HG03045 (cell line): ENCODE measurements at regions not wholly inside any gene's neighbourhood (a gene's known extent, or its start where the extent isn't known, plus 50 kb on each side); places are given as distances from the start of the nearest gene placed in this dataset.
"Not testable (repeated sequence)": the region's sequence is repeated elsewhere in the genome, so short reads cannot be mapped to it uniquely, and the experiment has no call there.

ENCODE experiments used
- ATAC-seq: cut with Tn5 transposase; IDR thresholded peaks from one replicate; pipeline ENCODE4 v1.9.1; 2021; ENCODE audit warnings: mild to moderate bottlenecking, moderate library complexity; ENCODE audit not compliant: unreplicated experiment

DNA sequence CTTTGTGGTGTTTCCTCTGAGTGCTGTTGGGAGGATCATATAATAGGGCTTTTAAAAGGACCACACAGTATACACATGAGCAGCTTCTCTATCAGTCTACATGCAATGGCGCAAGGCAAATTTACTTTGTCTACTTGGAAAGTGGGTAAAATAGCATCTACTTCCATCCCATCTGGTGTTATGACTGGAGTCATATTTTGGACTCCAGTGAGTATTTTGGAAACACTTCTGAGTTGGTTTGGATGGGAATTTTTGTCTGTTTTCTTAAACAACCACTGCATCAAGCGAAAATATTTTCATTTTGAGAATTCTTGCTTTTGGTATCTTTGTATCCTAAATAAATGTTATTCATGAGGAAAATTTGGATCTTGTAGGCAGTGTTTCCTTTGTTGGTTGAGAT, 220.8 kb downstream of the NMUR2 start:
- no peak for ATAC-seq

GRCh38 chr5:152181461-152181860, 223.6 kb downstream of the NMUR2 start:
- ATAC-seq = no peak

GRCh38 chr5:152178350-152178699, 226.8 kb downstream of the NMUR2 start:
- no peak for ATAC-seq

DNA sequence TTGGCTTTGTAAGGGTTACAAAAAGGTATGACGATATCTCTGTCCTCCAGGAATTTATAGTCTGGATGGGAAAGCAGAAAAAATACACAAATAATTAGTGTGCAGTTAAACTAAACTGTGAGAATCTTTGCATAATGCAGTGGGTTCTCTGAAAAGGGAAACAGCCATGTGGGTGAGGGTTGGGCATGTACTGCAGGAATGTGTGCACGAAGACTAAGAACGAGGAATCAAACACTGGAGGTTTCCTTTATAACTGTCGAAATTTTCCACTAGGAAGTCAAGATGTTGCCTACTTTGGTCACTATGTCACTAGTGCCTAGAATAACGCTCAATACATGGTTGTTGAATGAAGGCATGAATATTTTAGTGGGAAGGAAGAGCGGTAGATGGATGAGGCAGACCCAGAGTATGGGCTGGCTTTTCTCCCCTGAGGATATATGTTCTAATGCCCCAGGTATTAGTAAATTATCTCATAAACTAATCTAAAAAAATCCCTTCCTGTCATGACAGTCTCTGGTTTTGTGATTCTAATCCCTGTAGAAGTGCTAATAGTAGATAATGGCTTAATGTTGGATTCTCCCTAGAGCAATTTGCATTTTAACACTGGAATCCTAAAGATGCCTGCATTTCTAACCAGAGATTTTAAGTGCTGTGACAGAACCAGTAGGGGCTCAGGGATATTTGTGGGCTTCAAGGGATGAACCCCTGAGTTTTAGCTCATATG, 227.3 kb downstream of the NMUR2 start:
- no peak for ATAC-seq

DNA sequence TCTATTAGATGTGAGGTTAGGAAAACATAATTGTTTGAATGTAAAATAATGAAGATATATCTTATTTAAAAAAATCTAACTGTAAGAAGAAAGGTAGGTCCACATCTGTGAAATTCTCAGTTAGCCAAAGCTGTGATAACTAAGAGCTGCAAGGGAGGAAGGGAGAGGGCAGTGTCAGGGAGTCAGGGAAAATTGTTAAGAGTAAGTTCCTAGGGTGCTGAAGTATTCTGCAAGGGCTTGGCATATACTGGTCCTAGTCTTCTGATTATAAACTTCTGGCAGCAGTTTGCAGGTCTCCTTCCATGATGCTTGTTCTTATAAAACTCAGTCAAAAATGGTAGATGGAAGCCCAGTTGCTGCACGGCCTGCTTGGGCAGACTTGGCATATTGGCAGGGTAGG, 233.2 kb downstream of the NMUR2 start:
- no peak for ATAC-seq

DNA sequence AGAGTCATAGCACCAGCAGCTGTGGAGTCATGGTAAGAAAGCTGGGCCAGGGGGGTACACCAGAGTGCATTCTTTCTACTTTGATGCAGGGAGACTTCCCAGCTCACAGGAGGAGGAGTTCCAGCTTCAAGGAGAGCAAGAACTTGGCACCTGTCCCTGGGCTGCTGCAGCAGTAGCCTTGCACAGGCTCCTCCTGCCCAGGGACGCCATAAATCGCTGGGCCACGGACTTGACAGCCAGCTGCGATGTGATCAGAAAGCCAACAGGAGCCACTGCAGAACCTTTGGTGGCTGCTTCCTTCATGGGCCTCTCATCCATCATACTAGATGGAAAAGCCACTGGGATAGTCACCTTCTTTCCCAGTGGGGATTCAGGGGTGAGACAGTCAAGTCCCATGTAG, 234.7 kb downstream of the NMUR2 start:
- no peak for ATAC-seq

DNA sequence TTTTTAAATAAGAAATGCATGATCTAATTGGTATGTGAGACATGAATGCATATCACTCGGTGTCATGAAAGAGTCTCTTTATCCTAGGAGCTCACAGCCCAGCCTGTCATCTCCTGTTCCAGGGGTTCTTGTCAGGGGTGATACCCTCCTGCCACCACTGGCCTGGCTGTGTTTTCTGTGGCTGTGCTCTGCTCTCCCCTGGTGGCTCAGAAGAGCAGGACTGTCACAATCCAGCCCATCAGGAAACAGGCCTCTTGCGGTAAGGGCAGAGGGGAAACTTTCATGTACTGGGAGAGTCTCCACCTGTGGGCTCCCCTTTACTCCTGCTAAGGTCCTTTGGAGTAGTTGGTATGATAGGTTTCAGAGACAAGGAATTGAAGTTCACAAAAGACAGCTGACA, 240.2 kb upstream of the GLRA1 start:
- ATAC-seq = no peak

- not testable (repeated sequence) for ATAC-seq
Measured at GRCh38 chr5:152159894-152160293, 235.2 kb upstream of the GLRA1 start.

DNA sequence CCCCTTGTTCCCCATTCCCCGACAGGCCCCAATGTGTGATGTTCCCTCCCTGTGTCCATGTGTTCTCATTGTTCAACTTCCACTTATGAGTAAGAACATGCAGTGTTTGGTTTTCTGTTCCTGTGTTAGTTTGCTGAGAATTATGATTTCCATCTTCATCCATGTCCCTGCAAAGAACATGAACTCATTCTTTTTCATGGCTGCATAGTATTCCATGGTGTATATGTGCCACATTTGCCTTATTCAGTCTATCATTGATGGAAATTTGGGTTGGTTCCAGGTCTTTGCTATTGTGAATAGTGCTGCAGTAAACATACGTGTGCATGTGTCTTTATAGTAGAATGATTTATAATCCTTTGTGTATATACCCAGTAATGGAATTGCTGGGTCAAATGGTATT, 229.8 kb upstream of the GLRA1 start:
- not testable (repeated sequence) for ATAC-seq

DNA sequence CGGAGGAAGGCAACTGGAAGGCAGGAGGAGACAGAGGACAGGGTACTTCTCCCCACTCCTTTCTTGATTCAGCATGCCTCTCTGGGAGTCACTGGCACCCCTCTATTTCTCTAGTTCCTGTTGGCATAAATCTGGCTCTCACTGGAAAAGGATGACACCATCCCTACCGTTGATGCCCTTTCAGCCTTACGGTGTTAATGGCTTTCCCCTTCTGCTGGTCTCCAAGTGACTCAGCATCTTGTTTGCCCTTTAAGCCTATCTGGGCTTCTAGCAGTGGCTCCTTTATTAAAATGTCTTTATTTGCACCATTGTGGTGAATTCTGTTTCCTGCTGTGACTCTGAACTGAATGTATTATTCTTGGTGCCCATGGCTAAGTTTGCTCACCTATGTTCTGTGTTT, 227.3 kb upstream of the GLRA1 start:
- no peak for ATAC-seq

DNA sequence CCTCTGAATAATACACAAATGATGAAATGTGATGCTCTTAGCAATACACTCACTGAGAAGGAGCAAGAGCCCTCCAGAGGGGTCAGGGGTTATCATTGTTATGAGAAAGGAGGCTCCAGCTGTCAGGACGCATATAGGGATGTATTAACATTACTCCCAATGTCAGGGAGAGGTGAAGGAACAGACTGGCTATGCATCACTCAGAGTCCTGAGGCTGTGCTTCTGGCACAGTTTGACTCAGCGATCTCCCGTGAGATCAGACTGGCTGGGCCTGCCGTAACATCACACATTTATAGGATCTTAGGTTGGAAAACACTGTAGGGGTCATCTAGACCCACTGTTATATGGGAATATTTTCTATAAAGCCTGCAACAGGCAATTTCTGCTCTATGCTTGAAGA, 226.5 kb upstream of the GLRA1 start:
- no peak for ATAC-seq

DNA sequence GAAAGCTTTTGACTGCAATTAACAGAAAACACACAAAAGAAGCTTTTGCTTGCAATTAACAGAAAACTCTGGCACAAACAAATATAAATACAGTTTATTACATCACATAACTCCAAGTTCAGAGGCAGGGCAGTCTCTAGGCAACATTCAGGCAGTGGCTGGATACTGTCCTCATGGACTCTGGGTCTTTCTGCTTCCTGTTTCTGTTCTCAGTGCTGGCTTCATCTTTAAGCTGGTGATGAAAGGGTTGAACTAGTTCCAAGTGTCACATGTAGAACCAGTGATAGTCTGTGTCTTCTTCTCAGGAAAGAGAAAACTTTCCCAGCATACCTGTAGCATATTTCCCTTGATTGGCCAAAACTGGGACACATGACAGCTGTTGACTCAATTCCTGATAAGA, 222.6 kb upstream of the GLRA1 start:
- no peak for ATAC-seq

GRCh38 chr5:152146566-152146965, 221.9 kb upstream of the GLRA1 start:
- no peak for ATAC-seq

DNA sequence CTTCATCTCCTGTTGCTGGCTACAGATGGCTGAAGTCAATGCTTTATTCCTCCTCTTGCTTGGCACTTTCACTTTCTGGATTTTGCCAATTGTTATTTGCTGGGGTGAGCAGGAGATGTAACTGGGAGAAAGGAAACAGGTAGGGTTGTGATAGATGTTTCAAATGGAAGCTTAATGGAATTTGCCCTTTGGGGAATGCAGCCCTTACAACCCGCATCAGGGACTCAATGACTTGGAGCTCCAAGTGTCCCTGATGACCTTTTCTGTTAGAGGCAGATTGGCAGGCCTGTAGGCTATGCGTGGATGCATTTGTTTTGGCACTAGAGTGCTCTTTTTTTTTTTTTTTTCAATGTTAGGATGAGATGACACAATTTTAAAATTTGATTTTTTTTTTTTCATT, 219.9 kb upstream of the GLRA1 start:
- ATAC-seq = no peak

DNA sequence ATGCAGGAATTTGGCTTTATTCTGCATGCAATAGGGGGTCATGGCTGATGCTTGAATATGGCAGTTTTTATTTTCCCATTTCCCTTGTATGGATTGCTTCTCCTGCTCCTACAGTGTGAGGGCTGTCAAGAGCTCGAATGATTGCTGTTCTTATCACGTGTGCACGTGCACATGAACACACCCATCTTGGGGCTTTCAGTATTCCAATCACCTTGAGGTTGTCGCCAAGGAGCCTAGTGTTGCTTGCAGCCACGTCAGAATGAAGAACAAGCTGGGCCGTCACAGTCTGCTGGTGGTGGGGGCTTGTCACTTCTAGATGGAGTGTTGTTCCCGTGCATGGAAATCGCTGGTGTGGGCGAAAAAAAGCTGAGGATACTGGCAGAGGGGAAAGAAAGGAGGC, 219.4 kb upstream of the GLRA1 start:
- no peak for ATAC-seq

DNA sequence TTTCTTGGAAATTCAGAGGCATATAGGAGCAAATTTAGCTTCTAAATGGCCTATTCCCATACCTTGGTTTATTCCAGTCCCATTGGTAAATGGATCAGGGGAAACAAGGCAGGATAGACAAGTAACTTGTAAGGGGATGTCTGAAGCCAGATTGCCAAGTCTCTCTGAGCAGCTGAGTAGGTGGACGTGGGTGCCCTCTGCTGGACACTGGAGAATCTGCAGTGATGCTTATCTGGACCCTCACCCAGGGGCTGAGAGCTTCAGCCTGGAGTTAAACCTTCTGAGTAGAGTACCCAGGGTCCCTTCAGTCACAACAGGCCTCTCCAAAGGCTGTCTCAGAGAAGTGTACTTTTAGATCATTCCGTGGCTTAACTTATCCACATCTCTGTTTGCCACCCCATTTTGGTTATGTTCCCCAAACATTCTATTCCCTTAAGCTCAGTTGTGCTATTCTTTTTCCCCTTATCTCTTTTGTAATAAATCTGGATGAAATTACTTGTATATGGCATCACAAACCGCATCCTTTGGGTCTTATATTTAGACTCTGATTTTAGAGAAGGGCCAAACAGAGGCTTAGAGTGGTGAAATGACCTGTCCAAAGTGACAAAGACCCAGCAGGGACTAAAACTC, 218.3 kb upstream of the GLRA1 start:
- ATAC-seq = peak; percentile 85

GRCh38 chr5:152140347-152140746, 215.7 kb upstream of the GLRA1 start:
- ATAC-seq = no peak

GRCh38 chr5:152137063-152137462, 212.4 kb upstream of the GLRA1 start:
- no peak for ATAC-seq

- no peak for ATAC-seq
Measured at GRCh38 chr5:152136321-152136720, 211.7 kb upstream of the GLRA1 start.

DNA sequence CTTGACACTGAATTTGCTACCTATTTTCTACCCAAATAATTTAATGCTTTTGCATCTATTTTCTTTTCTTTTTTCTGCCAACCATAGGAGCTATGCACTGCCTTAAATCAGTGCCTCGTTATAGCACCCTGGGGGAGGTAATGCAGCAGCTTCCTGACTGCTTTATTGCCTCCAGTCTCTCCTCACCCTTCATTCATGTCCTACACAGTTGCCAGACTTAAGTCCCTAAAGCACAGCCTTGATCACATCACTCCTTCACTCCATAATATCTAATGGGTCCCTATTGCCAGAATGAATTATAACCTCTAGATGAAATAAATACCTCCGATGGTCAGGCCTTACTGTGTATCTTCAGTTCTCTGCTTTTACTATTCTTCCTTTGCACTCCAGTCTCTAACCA, 211.2 kb upstream of the GLRA1 start:
- no peak for ATAC-seq

DNA sequence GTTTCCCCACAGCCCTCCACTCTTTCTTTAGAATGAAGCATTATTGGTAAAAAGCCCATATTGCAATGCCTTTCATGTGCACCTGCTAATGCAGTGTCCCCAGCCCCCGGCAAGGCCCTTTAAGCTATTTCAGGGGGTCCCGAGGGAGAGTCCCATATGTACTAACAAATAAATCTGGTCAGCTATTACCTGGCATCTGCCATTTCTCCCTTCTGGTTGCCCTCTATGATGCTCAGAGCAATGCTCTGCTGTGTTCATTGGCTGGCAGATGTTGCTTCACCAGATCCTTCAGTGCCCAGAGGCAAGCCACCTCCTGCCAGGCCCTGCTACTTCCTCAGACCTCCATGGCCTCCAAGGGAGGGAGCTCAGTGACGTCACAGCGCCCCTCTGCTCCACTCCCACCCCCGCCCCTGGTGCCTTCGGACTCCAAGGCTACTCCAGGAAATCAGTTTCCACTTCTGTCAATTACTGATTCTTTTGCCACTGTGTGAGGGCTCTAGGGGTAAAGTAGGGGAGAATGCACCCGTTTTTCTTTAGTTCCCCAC, 201.1 kb upstream of the GLRA1 start:
- no peak for ATAC-seq

DNA sequence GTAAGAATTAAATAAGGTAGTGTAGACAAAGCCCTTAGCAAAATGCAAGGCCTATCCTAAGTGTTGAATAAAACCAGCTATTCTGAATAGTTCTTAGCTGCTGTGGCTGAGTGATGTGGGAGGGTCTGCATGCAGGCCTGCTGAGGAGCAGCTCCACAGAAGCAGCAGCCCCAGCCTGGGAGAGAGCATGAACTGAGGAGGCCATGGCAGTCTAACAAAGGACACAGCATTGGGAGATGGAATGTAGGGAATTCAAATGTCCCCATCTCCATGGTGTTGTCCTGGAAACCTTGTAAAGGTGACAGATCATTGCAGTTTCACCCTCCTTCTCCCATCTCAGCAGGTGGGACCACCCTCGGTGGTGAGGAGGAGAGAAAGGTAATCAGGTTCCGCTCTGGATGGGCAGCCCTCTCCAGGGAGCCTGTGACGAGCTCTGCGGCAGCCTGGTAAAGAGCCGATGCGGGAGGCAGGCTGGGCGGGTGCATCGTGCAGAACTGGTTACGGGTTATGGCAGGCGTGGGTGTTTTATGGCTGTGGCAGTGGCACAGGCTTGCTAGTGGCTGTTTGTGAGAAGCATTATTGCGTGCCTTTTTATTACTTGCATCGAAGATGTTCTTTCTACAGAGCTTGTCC, 199.9 kb upstream of the GLRA1 start:
- no peak for ATAC-seq
